SK-N-SH (cell line): ENCODE measurements at regions not wholly inside any gene's neighbourhood (a gene's known extent, or its start where the extent isn't known, plus 50 kb on each side); places are given as distances from the start of the nearest gene placed in this dataset.

Experiments
- CTCF ChIA-PET: fragments of 300-600, 350-600 bp; formaldehyde crosslinking; extraction: SDS; loops from one replicate; lab custom pipeline; 2021; lab: Yijun Ruan, JAX
- POLR2A ChIA-PET: fragments of 350-600 bp; sonication (Branson Sonifier 250); formaldehyde crosslinking; extraction: SDS; loops from one replicate; lab custom pipeline; 2020; ENCODE audit warnings: antibody characterized with exemption, inconsistent platforms; lab: Yijun Ruan, JAX
- DNase-seq: peaks from one replicate; pipeline ENCODE4 v3.0.0; 2012
- H2AFZ ChIP-seq: fragments of 200-600 bp; sonication (generic); 2 replicates; pipeline ENCODE4 v1.8.1; 2016; ENCODE audit warnings: antibody characterized with exemption, mild to moderate bottlenecking, low read depth
- H3F3A ChIP-seq: fragments of 200-600 bp; sonication (generic); replicated peaks from 2 replicates; pipeline ENCODE3; 2016; ENCODE audit warnings: antibody characterized with exemption, mild to moderate bottlenecking; ENCODE audit not compliant: insufficient read depth
- H3K27ac ChIP-seq, 2 experiments: fragments of 200-500 bp in 1 of 2; fragments of 200-600 bp in 1 of 2; sonication (Bioruptor generic) in 1 of 2; sonication (generic), shearing (Covaris generic) in 1 of 2; 2 replicates each; pipeline versions ENCODE4 v1.5.1 to v1.6.1; 2014 to 2016; ENCODE audit warnings: low read depth in 2 of 2, inconsistent platforms in 1 of 2, low read length in 1 of 2, mild to moderate bottlenecking in 1 of 2, mixed read lengths in 1 of 2
- H3K27me3 ChIP-seq: fragments of 200-600 bp; sonication (generic), shearing (Covaris generic); 2 replicates; pipeline ENCODE4 v1.6.1; 2016; ENCODE audit warnings: mixed run types; ENCODE audit not compliant: insufficient read depth
- H3K36me3 ChIP-seq, 2 experiments: fragments of 200-500 bp in 1 of 2; fragments of 200-600 bp in 1 of 2; sonication (Bioruptor generic) in 1 of 2; sonication (generic) in 1 of 2; replicated peaks in 1 of 2; 2 replicates each; pipeline versions ENCODE3 to v1.5.1; 2014 to 2016; ENCODE audit warnings: low read length in 1 of 2, mild to moderate bottlenecking in 1 of 2; ENCODE audit not compliant: insufficient read depth in 2 of 2, control insufficient read depth in 1 of 2
- H3K4me1 ChIP-seq, 2 experiments: fragments of 200-500 bp in 1 of 2; fragments of 200-600 bp in 1 of 2; sonication (Bioruptor generic) in 1 of 2; sonication (generic), shearing (Covaris generic) in 1 of 2; 2 replicates each; pipeline versions ENCODE4 v1.5.1 to v1.6.1; 2014 to 2016; ENCODE audit warnings: low read depth in 1 of 2, low read length in 1 of 2, mixed run types in 1 of 2; ENCODE audit not compliant: insufficient read depth in 2 of 2, control insufficient read depth in 1 of 2
- H3K4me2 ChIP-seq: fragments of 200-600 bp; sonication (generic), shearing (Covaris generic); 2 replicates; pipeline ENCODE4 v1.6.1; 2017; ENCODE audit warnings: mixed run types
- H3K4me3 ChIP-seq, 2 experiments: fragments of 200-500 bp in 1 of 2; fragments of 200-600 bp in 1 of 2; sonication (Bioruptor generic) in 1 of 2; sonication (generic), shearing (Covaris generic) in 1 of 2; 2 replicates each; pipeline versions ENCODE4 v1.5.1 to v1.8.1; 2014 to 2016; ENCODE audit warnings: low read depth in 2 of 2, inconsistent platforms in 1 of 2, low read length in 1 of 2, mild to moderate bottlenecking in 1 of 2, mixed read lengths in 1 of 2, moderate library complexity in 1 of 2
- H3K79me2 ChIP-seq: fragments of 200-600 bp; sonication (generic); 2 replicates; pipeline ENCODE4 v1.8.1; 2017; ENCODE audit warnings: mild to moderate bottlenecking; ENCODE audit not compliant: insufficient read depth
- H3K9ac ChIP-seq: fragments of 200-600 bp; sonication (generic); 2 replicates; pipeline ENCODE4 v1.6.1; 2017; ENCODE audit warnings: mixed run types
- H3K9me2 ChIP-seq: fragments of 200-600 bp; sonication (generic); 2 replicates; pipeline ENCODE4 v1.6.1; 2017; ENCODE audit warnings: mixed run types
- H3K9me3 ChIP-seq: fragments of 200-600 bp; sonication (generic); 2 replicates; pipeline ENCODE4 v1.6.1; 2017; ENCODE audit warnings: mixed run types, mild to moderate bottlenecking, moderate library complexity
- H4K20me1 ChIP-seq: fragments of 200-600 bp; sonication (generic); 2 replicates; pipeline ENCODE4 v1.6.1; 2017; ENCODE audit warnings: mild to moderate bottlenecking, mixed run types; ENCODE audit not compliant: insufficient read depth
- EP300 ChIP-seq, 2 experiments: IDR thresholded peaks; 2 replicates each; pipeline versions ENCODE4 v1.4.0 to v1.6.1; 2012; ENCODE audit warnings: borderline replicate concordance in 1 of 2, low read depth in 1 of 2, low read length in 1 of 2
- FOXJ3 ChIP-seq: sonication (generic); formaldehyde crosslinking; IDR thresholded peaks from 2 replicates; pipeline ENCODE4 v1.5.1; 2020; ENCODE audit warnings: mild to moderate bottlenecking, missing genetic modification reagents
- MEF2A ChIP-seq: IDR thresholded peaks from 2 replicates; pipeline ENCODE4 v1.4.0; 2012; ENCODE audit warnings: low read depth, borderline replicate concordance
- NFIC ChIP-seq: IDR thresholded peaks from 2 replicates; pipeline ENCODE4 v1.4.0; 2012; ENCODE audit warnings: borderline replicate concordance
- RCOR1 ChIP-seq: fragments of 150-350 bp; IDR thresholded peaks from 2 replicates; pipeline ENCODE4 v1.6.1; 2017; ENCODE audit warnings: antibody characterized with exemption, low read length
- RXRA ChIP-seq: IDR thresholded peaks from 2 replicates; pipeline ENCODE4 v1.4.0; 2012; ENCODE audit warnings: low read depth, mild to moderate bottlenecking, borderline replicate concordance
- SIN3A ChIP-seq: IDR thresholded peaks from 2 replicates; pipeline ENCODE4 v1.6.1; 2012; ENCODE audit warnings: low read depth, mild to moderate bottlenecking, low read length, moderate library complexity, borderline replicate concordance
- SMC3 ChIP-seq: IDR thresholded peaks from 2 replicates; pipeline ENCODE4 v1.6.1; 2012; ENCODE audit warnings: low read depth, low read length, improper control_type of control experiment
- TAF1 ChIP-seq: IDR thresholded peaks from 2 replicates; pipeline ENCODE4 v1.6.1; 2012; ENCODE audit warnings: low read depth, mild to moderate bottlenecking, low read length, moderate library complexity, borderline replicate concordance
- TCF12 ChIP-seq: IDR thresholded peaks from 2 replicates; pipeline ENCODE4 v1.4.0; 2012
- YY1 ChIP-seq: IDR thresholded peaks from 2 replicates; pipeline ENCODE4 v1.4.0; 2012; ENCODE audit warnings: low read depth, mild to moderate bottlenecking
- WGBS: methylation state at CpG from one replicate; pipeline ENCODE4 v1.1.6; 2017; ENCODE audit warnings: low lambda C conversion rate; 5-methylcytosine and 5-hydroxymethylcytosine counted together
- TF ChIP-seq, protein P1 (sequence below): fragments of 150-350 bp; IDR thresholded peaks from 2 replicates; pipeline ENCODE4 v1.6.1; 2017; ENCODE audit warnings: antibody characterized with exemption, low read length, low read depth, borderline replicate concordance
- TF ChIP-seq, protein P2 (sequence below): IDR thresholded peaks from 2 replicates; pipeline ENCODE4 v1.6.1; 2012; ENCODE audit warnings: mild to moderate bottlenecking, low read depth, low read length, moderate library complexity
- TF ChIP-seq, protein P3 (sequence below): IDR thresholded peaks from 2 replicates; pipeline ENCODE4 v1.4.0; 2012; ENCODE audit warnings: low read depth, borderline replicate concordance
- TF ChIP-seq, protein P4 (sequence below): IDR thresholded peaks from 2 replicates; pipeline ENCODE4 v1.4.0; 2012; ENCODE audit warnings: low read depth

DNA sequence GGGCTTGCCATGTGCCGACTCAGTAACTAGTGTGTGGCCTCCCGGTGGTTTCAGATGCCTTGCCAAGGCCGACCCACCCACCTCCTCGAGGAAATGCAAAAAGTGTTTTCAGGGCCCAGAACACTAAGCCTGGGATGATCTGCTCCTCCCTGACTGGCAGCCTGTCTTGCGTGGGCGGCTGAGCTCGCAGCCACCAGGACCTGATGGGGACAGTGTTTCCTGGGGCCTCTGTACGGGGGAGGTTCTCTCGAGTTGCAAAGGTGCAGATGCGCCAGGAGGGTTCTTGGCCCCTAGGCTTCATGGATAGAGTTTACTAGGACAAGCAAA, 85.2 kb downstream of the GLI2 start:
- H3K27me3 ChIP-seq, result no peaks in the 10 kb centered on the region
- TF ChIP-seq FOXJ3 (CRISPR knock-in tag) (no peak), NFIC (no peak), EP300 (IDR thresholded peaks at IDR 0.05; ENCODE audit: borderline replicate concordance in 1 of 2, low read depth in 1 of 2, low read length in 1 of 2) (no peak), TCF12 (no peak), YY1 (no peak), MEF2A (no peak), SIN3A (no peak), RXRA (no peak)
- TF ChIP-seq, protein P1, sequence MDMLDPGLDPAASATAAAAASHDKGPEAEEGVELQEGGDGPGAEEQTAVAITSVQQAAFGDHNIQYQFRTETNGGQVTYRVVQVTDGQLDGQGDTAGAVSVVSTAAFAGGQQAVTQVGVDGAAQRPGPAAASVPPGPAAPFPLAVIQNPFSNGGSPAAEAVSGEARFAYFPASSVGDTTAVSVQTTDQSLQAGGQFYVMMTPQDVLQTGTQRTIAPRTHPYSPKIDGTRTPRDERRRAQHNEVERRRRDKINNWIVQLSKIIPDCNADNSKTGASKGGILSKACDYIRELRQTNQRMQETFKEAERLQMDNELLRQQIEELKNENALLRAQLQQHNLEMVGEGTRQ, result no peak
- TF ChIP-seq, protein P2, sequence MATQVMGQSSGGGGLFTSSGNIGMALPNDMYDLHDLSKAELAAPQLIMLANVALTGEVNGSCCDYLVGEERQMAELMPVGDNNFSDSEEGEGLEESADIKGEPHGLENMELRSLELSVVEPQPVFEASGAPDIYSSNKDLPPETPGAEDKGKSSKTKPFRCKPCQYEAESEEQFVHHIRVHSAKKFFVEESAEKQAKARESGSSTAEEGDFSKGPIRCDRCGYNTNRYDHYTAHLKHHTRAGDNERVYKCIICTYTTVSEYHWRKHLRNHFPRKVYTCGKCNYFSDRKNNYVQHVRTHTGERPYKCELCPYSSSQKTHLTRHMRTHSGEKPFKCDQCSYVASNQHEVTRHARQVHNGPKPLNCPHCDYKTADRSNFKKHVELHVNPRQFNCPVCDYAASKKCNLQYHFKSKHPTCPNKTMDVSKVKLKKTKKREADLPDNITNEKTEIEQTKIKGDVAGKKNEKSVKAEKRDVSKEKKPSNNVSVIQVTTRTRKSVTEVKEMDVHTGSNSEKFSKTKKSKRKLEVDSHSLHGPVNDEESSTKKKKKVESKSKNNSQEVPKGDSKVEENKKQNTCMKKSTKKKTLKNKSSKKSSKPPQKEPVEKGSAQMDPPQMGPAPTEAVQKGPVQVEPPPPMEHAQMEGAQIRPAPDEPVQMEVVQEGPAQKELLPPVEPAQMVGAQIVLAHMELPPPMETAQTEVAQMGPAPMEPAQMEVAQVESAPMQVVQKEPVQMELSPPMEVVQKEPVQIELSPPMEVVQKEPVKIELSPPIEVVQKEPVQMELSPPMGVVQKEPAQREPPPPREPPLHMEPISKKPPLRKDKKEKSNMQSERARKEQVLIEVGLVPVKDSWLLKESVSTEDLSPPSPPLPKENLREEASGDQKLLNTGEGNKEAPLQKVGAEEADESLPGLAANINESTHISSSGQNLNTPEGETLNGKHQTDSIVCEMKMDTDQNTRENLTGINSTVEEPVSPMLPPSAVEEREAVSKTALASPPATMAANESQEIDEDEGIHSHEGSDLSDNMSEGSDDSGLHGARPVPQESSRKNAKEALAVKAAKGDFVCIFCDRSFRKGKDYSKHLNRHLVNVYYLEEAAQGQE, result no peak
- TF ChIP-seq, all 33 proteins: peak for 0
- H3K4me3 ChIP-seq, result no peak overlapping the region
- H3K9ac ChIP-seq, result no peak overlapping the region
- H3K36me3 ChIP-seq, result no peaks in the 10 kb centered on the region
- WGBS, result 69% methylated on average over 6 of the region's 10 CpGs
- H3K9me2 ChIP-seq, result no peaks in the 10 kb centered on the region
- H3K79me2 ChIP-seq, result peaks cover 11% of the 10 kb centered on the region; the same call in 1 of the 2 replicates
- H3K27ac ChIP-seq, result peak overlapping the region in 1 of 2 experiments; percentile 5; a peak in 1 of 4 replicates
- POLR2A ChIA-PET, result no interaction called here
- no peak overlapping the region for H2AFZ ChIP-seq
- no peaks in the 10 kb centered on the region for H3F3A ChIP-seq
- no peak overlapping the region for H3K4me2 ChIP-seq
- no peak for DNase-seq
- H3K9me3 ChIP-seq, result no peaks in the 10 kb centered on the region
- H4K20me1 ChIP-seq, result peaks cover 36% of the 10 kb centered on the region; the same call in 1 of the 2 replicates
- peaks cover 6 to 39% of the 10 kb centered on the region in 2 experiments; a peak in 3 of 4 replicates for H3K4me1 ChIP-seq
- CTCF ChIA-PET, result interaction anchor here (0.6 to 1.4 kb wide), 3 partner anchors 125 to 250 kb away, joined by 3 to 5 read pairs (median 3); no protein-coding TSS in a partner anchor

DNA sequence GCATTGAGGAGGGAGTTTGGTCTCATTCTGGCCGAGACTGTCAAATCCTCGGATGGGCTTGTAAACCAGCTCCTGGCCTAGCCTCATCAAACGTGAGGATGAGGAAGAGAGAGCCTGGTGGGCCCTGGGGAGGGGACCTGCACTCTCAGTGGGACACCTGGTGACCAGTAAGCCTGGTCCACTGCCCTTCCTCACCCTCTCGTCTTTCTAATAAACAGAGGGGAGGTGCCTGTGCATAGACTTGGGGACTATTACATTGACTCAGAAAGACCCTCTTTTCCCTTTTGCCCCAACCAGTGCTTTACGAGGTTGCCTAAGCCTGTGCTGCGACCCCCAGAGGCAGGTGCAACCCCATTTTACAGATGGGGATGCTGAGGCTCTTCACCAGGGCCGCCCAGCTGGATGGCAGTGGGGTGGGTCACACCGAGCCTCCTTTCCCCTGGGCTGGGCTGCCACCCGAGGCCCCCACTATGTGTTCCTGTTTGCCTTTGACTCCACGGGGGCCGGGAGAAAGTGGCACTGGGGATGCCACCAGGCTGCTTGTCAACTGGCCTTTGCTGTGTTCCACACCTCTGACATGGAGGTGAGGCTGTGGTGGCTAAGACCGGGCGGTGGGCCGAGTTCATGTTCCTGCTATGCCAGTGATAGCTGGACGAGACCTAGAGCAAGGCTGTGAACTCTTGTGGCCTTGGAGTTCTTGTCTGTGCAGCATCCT, 85.9 kb downstream of the GLI2 start:
- ChIA-PET POLR2A (no interaction called here), CTCF (interaction anchor here (0.6 to 2.0 kb wide), 3 partner anchors 12 to 249 kb away, joined by 3 to 4 read pairs (median 3); no protein-coding TSS in a partner anchor)
- no peaks in the 10 kb centered on the region for H3K9me3 ChIP-seq
- no peak overlapping the region for H3K4me3 ChIP-seq
- peaks cover 38% of the 10 kb centered on the region; the same call in 1 of the 2 replicates for H4K20me1 ChIP-seq
- no peaks in the 10 kb centered on the region for H3K9me2 ChIP-seq
- no peak overlapping the region for H3K27ac ChIP-seq
- no peak for DNase-seq
- H3K27me3 ChIP-seq, result no peaks in the 10 kb centered on the region
- no peaks in the 10 kb centered on the region for H3F3A ChIP-seq
- no peaks in the 10 kb centered on the region for H3K36me3 ChIP-seq
- H3K79me2 ChIP-seq, result peaks cover 11% of the 10 kb centered on the region; the same call in 1 of the 2 replicates
- H3K4me1 ChIP-seq, result peaks cover 11 to 46% of the 10 kb centered on the region in 2 experiments; a peak in 3 of 4 replicates
- no peak overlapping the region for H3K9ac ChIP-seq
- TF ChIP-seq, protein P3, sequence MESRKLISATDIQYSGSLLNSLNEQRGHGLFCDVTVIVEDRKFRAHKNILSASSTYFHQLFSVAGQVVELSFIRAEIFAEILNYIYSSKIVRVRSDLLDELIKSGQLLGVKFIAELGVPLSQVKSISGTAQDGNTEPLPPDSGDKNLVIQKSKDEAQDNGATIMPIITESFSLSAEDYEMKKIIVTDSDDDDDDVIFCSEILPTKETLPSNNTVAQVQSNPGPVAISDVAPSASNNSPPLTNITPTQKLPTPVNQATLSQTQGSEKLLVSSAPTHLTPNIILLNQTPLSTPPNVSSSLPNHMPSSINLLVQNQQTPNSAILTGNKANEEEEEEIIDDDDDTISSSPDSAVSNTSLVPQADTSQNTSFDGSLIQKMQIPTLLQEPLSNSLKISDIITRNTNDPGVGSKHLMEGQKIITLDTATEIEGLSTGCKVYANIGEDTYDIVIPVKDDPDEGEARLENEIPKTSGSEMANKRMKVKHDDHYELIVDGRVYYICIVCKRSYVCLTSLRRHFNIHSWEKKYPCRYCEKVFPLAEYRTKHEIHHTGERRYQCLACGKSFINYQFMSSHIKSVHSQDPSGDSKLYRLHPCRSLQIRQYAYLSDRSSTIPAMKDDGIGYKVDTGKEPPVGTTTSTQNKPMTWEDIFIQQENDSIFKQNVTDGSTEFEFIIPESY, result no peak
- TF ChIP-seq, protein P4, sequence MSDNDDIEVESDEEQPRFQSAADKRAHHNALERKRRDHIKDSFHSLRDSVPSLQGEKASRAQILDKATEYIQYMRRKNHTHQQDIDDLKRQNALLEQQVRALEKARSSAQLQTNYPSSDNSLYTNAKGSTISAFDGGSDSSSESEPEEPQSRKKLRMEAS, result no peak
- TF ChIP-seq TAF1 (no peak), RCOR1 (no peak), SMC3 (no peak)
- no peak overlapping the region for H2AFZ ChIP-seq
- WGBS, result 97% methylated on average over 14 of the region's 15 CpGs
- H3K4me2 ChIP-seq, result no peak overlapping the region
